ENCODE measurements at regions not wholly inside any gene's neighbourhood (a gene's known extent, or its start where the extent isn't known, plus 50 kb on each side); places are given as distances from the start of the nearest gene placed in this dataset.

- Histone ChIP-seq H3K4me3 (replicated peaks in 1 of 3; ENCODE audit: low read depth in 2 of 3, low read length in 3 of 3) (no peak overlapping the region), H3K27me3 (ENCODE audit: control insufficient read depth in 2 of 2, insufficient read depth in 2 of 2, low read length in 2 of 2) (no peaks in the 10 kb centered on the region), H3K27ac (ENCODE audit: low read depth in 1 of 2, low read length in 2 of 2) (no peak overlapping the region), H3K79me2 (ENCODE audit: insufficient read depth, low read length) (no peaks in the 10 kb centered on the region), H3K9me3 (replicated peaks in 1 of 2; ENCODE audit: control insufficient read depth in 1 of 2, insufficient read depth in 1 of 2, low read length in 2 of 2) (no peaks in the 10 kb centered on the region), H4K20me1 (ENCODE audit: insufficient read depth, low read length) (no peaks in the 10 kb centered on the region), H3K4me2 (replicated peaks; ENCODE audit: extremely low read depth, low read length, poor library complexity, severe bottlenecking) (no peak overlapping the region), H3K4me1 (ENCODE audit: control insufficient read depth in 1 of 2, insufficient read depth in 2 of 2, low read length in 2 of 2) (no peaks in the 10 kb centered on the region), H3K9ac (ENCODE audit: insufficient read depth, low read length, poor library complexity, severe bottlenecking) (no peak overlapping the region), H3K36me3 (replicated peaks in 1 of 2; ENCODE audit: control insufficient read depth in 1 of 2, insufficient read depth in 2 of 2, low read length in 2 of 2) (no peaks in the 10 kb centered on the region), H2AFZ (ENCODE audit: insufficient read depth, low read depth, low read length, poor library complexity, severe bottlenecking) (no peak overlapping the region)
- Mint-ChIP-seq H3K27me3 (ENCODE audit: low read depth in 3 of 3) (no peaks in the 10 kb centered on the region), H3K36me3 (no peaks in the 10 kb centered on the region), H3K9me3 (no peaks in the 10 kb centered on the region), H3K4me1 (no peaks in the 10 kb centered on the region), H3K27ac (no peak overlapping the region), H3K4me3 (no peak overlapping the region)
- TF ChIP-seq, protein P1, sequence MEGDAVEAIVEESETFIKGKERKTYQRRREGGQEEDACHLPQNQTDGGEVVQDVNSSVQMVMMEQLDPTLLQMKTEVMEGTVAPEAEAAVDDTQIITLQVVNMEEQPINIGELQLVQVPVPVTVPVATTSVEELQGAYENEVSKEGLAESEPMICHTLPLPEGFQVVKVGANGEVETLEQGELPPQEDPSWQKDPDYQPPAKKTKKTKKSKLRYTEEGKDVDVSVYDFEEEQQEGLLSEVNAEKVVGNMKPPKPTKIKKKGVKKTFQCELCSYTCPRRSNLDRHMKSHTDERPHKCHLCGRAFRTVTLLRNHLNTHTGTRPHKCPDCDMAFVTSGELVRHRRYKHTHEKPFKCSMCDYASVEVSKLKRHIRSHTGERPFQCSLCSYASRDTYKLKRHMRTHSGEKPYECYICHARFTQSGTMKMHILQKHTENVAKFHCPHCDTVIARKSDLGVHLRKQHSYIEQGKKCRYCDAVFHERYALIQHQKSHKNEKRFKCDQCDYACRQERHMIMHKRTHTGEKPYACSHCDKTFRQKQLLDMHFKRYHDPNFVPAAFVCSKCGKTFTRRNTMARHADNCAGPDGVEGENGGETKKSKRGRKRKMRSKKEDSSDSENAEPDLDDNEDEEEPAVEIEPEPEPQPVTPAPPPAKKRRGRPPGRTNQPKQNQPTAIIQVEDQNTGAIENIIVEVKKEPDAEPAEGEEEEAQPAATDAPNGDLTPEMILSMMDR (IDR thresholded peaks at IDR 0.05) = no peak
- intact Hi-C loops (cut with micrococcal nuclease) = no loop called here
- DNase-seq = no peak
These were observed 1297.3 kb downstream of the C4orf33 start for GRCh38 chr4:130393231-130393630.

GRCh38 chr4:130393642-130394041, 1297.7 kb downstream of the C4orf33 start:
- no peak for DNase-seq
- H3K4me1 Mint-ChIP-seq = no peaks in the 10 kb centered on the region
- no peaks in the 10 kb centered on the region for H3K9me3 Mint-ChIP-seq
- H3K27me3 Mint-ChIP-seq (ENCODE audit: low read depth in 3 of 3) = no peaks in the 10 kb centered on the region
- H3K9ac ChIP-seq (ENCODE audit: insufficient read depth, low read length, poor library complexity, severe bottlenecking) = no peak overlapping the region
- no peak overlapping the region for H2AFZ ChIP-seq (ENCODE audit: insufficient read depth, low read depth, low read length, poor library complexity, severe bottlenecking)
- no peaks in the 10 kb centered on the region for H3K9me3 ChIP-seq (replicated peaks in 1 of 2; ENCODE audit: control insufficient read depth in 1 of 2, insufficient read depth in 1 of 2, low read length in 2 of 2)
- no peaks in the 10 kb centered on the region for H3K27me3 ChIP-seq (ENCODE audit: control insufficient read depth in 2 of 2, insufficient read depth in 2 of 2, low read length in 2 of 2)
- no peak overlapping the region for H3K4me2 ChIP-seq (replicated peaks; ENCODE audit: extremely low read depth, low read length, poor library complexity, severe bottlenecking)
- H3K4me3 ChIP-seq (replicated peaks in 1 of 3; ENCODE audit: low read depth in 2 of 3, low read length in 3 of 3) = no peak overlapping the region
- H3K36me3 Mint-ChIP-seq = no peaks in the 10 kb centered on the region
- no peak overlapping the region for H3K4me3 Mint-ChIP-seq
- H3K27ac Mint-ChIP-seq = no peak overlapping the region
- TF ChIP-seq, protein P1 (IDR thresholded peaks at IDR 0.05) = no peak
- no peaks in the 10 kb centered on the region for H3K79me2 ChIP-seq (ENCODE audit: insufficient read depth, low read length)
- no peaks in the 10 kb centered on the region for H3K36me3 ChIP-seq (replicated peaks in 1 of 2; ENCODE audit: control insufficient read depth in 1 of 2, insufficient read depth in 2 of 2, low read length in 2 of 2)
- no CpG with 5 or more reads among the region's 3 CpGs for WGBS (ENCODE audit: insufficient coverage)
- H4K20me1 ChIP-seq (ENCODE audit: insufficient read depth, low read length) = no peaks in the 10 kb centered on the region
- no peak overlapping the region for H3K27ac ChIP-seq (ENCODE audit: low read depth in 1 of 2, low read length in 2 of 2)
- intact Hi-C loops (cut with micrococcal nuclease) = no loop called here
- H3K4me1 ChIP-seq (ENCODE audit: control insufficient read depth in 1 of 2, insufficient read depth in 2 of 2, low read length in 2 of 2) = no peaks in the 10 kb centered on the region
